Loucy (cell line): ENCODE measurements at regions not wholly inside any gene's neighbourhood (a gene's known extent, or its start where the extent isn't known, plus 50 kb on each side); places are given as distances from the start of the nearest gene placed in this dataset.

Experiments
- EZH2phosphoT487 ChIP-seq: fragments of 200-600 bp; IDR thresholded peaks from 2 replicates; pipeline ENCODE4 v1.6.1; 2018; ENCODE audit warnings: antibody characterized with exemption, mild to moderate bottlenecking, moderate library complexity, borderline replicate concordance
- TF ChIP-seq, protein P1 (sequence below): fragments of 200-600 bp; sonication (generic); conservative IDR thresholded peaks from 2 replicates; pipeline ENCODE4 v1.5.1; 2014; ENCODE audit warnings: mild to moderate bottlenecking, antibody characterized with exemption, low read length

DNA sequence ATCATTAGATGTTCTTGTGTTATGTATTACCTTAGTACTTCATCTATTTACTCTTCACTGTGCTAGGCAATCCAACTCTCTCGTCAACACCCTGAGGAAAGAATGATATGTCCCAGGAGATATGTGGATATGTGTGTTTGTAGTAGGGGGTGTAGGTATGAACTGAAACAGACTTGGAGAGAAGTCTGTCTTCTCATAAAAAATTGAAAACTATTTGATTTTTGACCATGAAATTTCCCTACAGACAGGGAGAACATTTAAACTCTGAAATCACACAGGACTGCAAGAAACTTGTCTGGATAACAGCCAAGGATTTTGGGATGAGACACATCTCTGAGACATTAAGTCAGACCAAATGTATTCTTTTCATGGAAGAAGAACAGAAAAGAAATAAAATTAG lies 967.0 kb upstream of the FAT3 start:
- TF ChIP-seq, protein P1, sequence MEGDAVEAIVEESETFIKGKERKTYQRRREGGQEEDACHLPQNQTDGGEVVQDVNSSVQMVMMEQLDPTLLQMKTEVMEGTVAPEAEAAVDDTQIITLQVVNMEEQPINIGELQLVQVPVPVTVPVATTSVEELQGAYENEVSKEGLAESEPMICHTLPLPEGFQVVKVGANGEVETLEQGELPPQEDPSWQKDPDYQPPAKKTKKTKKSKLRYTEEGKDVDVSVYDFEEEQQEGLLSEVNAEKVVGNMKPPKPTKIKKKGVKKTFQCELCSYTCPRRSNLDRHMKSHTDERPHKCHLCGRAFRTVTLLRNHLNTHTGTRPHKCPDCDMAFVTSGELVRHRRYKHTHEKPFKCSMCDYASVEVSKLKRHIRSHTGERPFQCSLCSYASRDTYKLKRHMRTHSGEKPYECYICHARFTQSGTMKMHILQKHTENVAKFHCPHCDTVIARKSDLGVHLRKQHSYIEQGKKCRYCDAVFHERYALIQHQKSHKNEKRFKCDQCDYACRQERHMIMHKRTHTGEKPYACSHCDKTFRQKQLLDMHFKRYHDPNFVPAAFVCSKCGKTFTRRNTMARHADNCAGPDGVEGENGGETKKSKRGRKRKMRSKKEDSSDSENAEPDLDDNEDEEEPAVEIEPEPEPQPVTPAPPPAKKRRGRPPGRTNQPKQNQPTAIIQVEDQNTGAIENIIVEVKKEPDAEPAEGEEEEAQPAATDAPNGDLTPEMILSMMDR: no peak
- no peak for TF ChIP-seq EZH2phosphoT487
